ENCODE measurements at regions not wholly inside any gene's neighbourhood (a gene's known extent, or its start where the extent isn't known, plus 50 kb on each side); places are given as distances from the start of the nearest gene placed in this dataset.
"Not testable (repeated sequence)": the region's sequence is repeated elsewhere in the genome, so short reads cannot be mapped to it uniquely, and the experiment has no call there.

DNA sequence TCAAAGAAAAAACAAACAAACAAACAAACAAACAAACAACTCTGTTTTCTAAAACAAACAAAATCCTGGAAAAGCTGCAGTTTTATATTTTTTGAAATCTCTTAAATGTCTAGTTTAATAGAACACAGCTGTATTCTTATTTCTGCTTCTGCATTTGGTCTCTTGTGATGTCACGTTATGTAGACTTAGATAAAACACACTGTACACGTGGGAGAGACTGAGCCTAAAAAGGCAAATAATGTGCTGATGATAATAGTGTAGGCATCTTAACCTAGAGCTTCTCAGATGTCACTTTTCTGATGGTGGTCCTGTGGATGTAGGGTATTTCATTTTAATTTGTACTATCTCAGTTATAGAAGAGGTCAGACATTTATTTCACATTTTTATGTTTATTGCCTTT is 261.7 kb downstream of the UTRN start:
- no peak for DNase-seq

- no peak for DNase-seq
These were observed 262.3 kb downstream of the UTRN start for GRCh38 chr6:144547409-144547808.

GRCh38 chr6:144548536-144548935 is 263.4 kb downstream of the UTRN start:
- no peak for DNase-seq

DNA sequence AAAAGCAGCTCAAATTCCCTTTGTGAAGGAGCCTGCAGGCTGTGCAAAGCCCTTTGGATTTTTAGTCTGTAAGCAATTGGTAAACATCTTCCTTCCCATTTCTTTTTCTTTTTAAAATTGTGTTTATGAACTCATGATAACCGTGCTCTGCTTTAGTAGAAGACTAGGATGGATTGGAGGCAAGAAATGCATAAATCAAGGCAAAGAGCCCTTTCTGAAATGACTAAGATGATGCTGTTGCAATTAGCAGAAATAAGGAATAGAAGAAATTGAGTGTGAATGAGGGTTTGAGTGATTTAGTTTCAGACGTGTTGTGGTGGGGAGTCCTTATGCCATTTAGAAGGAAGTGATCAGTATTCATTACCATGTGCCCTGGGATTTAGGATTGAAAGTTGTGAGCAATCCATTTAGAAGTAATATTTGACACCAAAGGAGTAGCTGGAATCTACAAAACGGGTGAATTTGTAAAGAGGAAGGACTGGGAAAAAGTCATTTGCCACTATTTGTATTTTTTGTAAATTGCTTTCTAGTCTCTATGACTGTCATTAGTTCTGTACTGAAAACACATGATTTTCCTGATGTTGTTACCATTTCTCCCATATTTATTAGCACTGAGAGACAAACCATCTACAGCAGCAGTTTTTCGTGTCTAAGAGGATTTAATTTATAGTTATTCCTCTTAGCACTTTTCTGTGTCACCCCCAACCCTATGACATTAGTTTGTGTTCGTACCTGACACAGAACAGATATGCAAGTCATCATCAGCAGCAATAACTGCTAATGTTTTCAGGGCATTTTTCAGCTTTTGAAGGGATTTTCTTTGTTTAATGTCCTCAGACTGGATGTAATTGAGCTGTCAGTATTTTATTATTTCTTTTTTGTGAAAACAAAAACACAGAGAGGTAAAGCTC is 265.0 kb downstream of the UTRN start:
- no peak for DNase-seq

GRCh38 chr6:144551339-144551738 is 266.2 kb downstream of the UTRN start:
- DNase-seq = no peak

GRCh38 chr6:144555066-144555465 is 269.9 kb downstream of the UTRN start:
- no peak for DNase-seq

DNA sequence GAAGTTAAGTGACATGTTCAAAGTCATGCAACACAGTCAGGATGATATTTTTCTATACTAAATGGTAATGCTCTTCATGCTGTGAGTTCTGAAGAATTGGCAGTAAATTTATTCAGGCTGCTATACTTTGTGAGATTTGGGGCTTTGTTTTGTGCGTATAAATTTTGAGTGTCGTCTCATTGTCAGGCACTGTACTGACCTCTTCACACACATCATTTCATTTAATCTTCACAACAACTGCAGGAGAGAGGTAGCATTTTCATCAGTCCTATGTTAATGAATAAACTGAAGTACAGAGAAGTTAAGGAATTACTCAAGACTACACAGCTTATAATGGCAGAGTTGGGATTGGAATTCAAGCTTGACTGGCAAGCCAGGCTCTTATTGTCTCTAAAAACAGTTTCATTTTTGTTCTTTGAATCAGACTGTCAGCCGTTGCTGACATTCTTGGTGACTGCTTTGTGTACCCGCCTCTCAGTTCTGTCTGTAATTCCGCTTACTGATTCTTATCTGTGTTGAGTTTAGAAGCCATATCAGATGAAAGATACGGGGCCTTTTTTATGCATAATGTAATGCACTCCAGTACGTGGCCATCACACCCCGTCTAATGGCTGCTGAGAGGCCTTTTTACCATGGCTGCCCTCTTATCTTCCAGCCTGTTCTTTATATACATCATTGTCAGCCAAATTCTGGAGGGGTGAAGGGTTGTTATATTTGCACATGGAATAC is 274.9 kb downstream of the UTRN start:
- no peak for DNase-seq

- DNase-seq = no peak
These were observed 276.4 kb downstream of the UTRN start for GRCh38 chr6:144561455-144562043.

- DNase-seq = no peak
These were observed 279.1 kb downstream of the UTRN start for GRCh38 chr6:144564202-144564601.

DNA sequence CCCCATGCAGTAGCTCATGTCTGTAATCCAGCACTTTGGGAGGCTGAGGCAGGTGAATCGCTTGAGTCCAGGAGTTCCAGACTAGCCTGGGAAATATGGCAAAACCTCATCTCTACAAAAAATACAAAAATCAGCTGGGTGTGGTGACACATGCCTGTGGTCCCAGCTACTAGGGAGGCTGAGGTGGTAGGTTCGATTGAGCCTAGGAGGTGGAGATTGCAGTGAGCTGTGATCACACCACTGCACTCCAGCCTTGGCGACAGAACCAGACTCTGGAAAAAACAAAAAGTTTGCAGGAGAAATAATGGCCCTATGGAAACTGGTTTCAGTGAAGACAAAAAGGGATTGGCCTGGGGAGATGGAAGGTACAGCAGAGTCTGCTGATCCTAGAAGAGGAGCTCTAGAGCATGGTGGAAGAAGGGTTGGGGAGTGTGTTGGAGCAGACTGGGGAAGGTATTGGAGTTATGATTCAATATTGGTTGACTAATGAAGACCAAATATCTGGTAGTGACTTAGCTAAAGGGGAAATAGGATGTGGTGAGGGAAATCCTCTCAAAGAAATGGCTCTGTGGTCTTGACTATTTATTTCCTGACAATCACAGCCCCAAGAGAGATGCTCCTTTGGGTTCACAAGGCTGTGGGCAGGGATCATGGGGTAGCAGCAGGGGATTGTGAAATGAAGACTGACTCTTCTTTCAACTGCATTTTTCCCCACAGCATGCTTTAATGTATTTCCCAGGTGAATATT is 281.9 kb downstream of the UTRN start:
- DNase-seq = no peak

DNA sequence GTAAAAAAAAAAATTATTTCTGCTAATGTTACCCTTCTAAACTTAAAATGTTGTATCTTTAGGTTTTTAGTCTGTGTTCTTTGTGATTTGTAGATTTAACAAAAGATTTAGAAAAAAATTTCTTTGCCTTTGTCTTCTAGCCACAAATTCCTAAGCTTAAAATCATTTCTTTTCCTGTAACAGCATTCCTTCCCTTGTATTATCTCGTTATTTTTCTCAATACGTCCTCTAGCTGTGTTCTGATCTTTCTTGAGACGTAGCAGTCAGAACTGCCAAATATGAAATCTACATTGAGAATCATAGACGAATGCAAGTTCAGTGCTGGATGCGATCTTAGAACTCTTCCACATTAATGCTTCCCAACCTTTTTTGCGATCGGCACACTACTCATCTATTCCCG is 283.1 kb downstream of the UTRN start:
- DNase-seq = no peak

DNA sequence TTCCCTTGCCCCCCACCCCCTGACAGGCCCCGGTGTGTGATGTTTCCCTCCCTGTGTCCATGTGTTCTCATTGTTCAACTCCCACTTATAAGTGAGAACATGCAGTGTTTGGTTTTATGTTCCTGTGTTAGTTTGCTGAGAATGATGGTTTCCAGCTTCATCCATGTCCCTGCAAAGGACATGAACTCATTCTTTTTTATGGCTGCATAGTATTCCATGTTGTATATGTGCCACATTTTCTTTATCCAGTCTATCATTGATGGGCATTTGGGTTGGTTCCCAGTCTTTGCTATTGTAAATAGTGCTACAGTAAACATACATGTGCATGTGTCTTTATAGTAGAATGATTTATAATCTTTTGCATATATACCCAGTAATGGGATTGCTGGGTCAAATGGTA is 287.4 kb downstream of the UTRN start:
- DNase-seq = not testable (repeated sequence)

DNA sequence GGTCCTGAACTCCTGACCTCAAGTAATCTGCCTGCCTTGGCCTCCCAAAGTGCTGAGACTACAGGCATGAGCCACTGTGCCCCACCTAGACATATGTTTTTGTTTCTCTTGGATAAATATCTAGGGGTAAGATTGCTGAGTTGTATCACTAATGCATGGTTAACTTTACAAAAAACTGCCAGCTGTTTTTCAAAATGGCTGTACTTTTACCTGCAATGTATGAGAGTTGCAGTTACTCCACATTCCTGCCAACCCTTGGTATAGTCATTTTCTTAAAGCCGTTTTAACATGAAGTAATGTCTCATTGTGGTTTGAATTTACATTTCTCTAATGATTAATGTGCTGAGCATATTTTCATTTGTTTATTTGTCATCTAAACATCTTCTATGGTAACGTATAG is 289.7 kb downstream of the UTRN start:
- DNase-seq = no peak

- DNase-seq = no peak
These were observed 290.2 kb downstream of the UTRN start for GRCh38 chr6:144575327-144575726.

GRCh38 chr6:144576871-144577270 is 291.7 kb downstream of the UTRN start:
- no peak for DNase-seq

- DNase-seq = no peak
These were observed 293.5 kb downstream of the UTRN start for GRCh38 chr6:144578385-144579350.

- no peak for DNase-seq
These were observed 294.9 kb downstream of the UTRN start for GRCh38 chr6:144580039-144580438.

DNA sequence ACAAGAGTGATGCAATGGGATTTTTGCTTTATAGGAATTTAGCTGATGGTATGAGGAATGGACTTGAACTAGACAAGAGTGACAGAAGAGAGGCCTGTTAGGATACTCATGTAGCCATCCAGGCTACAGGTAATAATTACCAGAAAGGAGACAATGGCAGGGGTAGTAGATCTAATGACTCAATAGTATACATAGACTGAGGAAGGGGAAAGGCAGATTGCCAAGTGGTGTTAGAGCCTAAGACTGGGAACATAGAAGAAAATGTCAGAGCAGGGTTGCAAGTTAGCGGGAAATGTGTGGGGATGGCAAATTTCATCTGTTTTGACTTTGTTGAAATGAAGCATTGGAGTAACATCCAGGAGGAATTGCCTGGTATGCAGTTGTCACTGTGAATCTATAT is 295.6 kb downstream of the UTRN start:
- DNase-seq = no peak

GRCh38 chr6:144581812-144582537 is 296.8 kb downstream of the UTRN start:
- peak; percentile 30 for DNase-seq

- peak; percentile 16 for DNase-seq
These were observed 297.9 kb downstream of the UTRN start for GRCh38 chr6:144582939-144583613.

GRCh38 chr6:144583614-144583954 is 298.4 kb downstream of the UTRN start:
- DNase-seq = no peak
